ENCODE measurements at regions not wholly inside any gene's neighbourhood (a gene's known extent, or its start where the extent isn't known, plus 50 kb on each side); places are given as distances from the start of the nearest gene placed in this dataset.

DNA sequence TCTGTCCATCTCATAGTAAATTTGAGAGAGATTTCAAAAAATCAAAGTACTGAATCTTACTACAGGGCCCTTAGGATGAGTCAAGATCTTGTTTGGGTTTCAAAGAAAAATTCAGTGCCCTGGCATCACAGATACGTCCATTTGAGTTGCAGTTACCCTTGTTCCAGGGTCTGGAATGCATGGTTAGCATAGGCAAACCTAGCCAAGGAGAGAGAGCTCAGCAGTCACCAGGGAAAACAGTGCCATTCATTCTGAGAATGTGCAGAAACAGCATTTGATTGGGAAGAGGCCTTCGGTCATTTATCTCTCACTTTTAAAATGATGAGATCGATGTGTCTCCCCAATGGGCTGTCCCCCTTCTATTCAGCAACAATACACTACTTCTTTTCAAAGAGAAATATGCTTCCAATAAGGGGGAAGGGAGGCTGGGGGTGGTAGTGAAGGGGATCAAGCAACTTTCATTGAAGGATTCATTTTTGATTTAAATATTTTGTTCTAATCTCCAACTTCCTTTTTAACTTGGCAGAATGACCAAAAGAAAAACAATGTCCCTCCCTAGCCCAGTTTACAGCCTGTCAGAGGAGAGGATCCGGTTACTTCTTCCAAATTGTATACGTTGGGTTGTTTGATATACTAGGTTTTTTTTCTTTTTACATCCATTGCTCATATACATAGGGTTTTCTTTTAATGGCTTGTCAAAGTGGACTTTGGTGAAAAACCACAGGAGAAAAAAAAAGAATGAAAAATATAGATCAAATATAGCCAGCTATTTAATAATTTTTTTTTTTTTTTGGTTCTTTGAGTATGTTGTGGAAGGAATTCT is 491.1 kb downstream of the CCDC171 start:
- TF ChIP-seq, protein P1, sequence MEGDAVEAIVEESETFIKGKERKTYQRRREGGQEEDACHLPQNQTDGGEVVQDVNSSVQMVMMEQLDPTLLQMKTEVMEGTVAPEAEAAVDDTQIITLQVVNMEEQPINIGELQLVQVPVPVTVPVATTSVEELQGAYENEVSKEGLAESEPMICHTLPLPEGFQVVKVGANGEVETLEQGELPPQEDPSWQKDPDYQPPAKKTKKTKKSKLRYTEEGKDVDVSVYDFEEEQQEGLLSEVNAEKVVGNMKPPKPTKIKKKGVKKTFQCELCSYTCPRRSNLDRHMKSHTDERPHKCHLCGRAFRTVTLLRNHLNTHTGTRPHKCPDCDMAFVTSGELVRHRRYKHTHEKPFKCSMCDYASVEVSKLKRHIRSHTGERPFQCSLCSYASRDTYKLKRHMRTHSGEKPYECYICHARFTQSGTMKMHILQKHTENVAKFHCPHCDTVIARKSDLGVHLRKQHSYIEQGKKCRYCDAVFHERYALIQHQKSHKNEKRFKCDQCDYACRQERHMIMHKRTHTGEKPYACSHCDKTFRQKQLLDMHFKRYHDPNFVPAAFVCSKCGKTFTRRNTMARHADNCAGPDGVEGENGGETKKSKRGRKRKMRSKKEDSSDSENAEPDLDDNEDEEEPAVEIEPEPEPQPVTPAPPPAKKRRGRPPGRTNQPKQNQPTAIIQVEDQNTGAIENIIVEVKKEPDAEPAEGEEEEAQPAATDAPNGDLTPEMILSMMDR (IDR thresholded peaks at IDR 0.05; ENCODE audit: extremely low read depth, missing control alignments) = no peak
- no peak for DNase-seq (ENCODE audit: low spot score)

DNA sequence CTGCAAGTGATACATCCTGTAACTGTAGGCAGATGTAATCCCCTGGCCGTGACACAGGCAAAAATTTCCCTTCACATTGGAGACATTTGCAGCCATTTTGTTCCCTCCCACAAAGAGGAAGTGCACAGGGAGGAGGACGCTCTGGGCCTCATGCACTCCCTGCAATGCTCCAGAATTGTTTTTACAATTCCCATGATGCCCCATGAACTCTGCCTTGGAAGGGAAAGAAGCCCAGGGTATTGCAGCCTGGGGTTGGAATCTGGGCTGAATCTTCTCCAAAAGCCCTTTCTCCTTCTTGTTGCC is 491.7 kb downstream of the CCDC171 start:
- TF ChIP-seq, protein P1 (IDR thresholded peaks at IDR 0.05; ENCODE audit: extremely low read depth, missing control alignments) = no peak
- no peak for DNase-seq (ENCODE audit: low spot score)

DNA sequence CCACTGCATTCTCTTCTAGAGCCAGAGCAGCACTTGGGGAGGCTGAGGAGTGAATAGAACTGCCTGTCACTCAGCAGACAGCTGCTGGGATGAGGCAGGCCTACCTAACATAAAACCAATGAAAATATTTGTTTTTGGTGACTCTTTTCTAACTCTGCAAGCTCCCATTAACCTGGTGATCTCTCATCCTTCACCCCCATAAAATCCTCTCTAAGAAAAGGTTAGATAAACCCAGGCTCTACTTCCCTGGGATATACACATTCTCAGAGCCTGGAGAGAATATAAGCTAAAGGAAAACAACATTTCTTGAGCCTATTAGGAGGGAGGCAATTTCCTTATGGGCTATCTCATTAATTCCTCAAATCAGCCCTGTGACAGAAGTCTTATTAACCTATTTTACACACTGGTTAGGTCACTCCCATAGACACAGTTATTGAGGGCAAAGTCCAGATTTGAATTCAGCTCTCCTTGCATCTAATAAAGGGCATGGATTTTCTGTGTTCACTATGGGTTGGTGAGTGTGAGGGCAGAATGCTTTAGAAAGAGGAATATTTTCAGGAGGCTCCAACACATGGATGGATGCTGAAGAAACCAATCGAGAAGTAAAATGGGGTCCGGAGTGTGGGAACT is 492.9 kb downstream of the CCDC171 start:
- TF ChIP-seq, protein P1 (IDR thresholded peaks at IDR 0.05; ENCODE audit: extremely low read depth, missing control alignments) = no peak
- no peak for DNase-seq (ENCODE audit: low spot score)

DNA sequence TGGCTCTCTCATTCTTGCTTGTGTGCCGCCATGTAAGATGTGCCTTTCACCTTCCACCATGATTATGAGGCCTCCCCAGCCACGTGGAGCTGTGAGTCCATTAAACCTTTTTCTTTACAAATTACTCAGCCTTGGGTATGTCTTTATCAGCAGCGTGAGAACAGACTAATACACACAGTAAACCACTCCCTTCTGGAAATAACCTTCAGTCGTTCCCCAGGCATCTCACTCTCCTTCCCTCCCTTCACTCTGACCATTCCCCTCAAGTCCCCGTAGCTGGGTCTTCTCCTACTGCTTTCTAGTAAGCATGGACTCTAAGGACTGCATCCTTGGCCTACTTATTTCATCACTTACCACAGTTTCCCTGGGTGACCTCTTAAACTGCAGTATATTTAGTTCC is 493.9 kb downstream of the CCDC171 start:
- TF ChIP-seq, protein P1 (IDR thresholded peaks at IDR 0.05; ENCODE audit: extremely low read depth, missing control alignments) = no peak
- DNase-seq (ENCODE audit: low spot score) = no peak

DNA sequence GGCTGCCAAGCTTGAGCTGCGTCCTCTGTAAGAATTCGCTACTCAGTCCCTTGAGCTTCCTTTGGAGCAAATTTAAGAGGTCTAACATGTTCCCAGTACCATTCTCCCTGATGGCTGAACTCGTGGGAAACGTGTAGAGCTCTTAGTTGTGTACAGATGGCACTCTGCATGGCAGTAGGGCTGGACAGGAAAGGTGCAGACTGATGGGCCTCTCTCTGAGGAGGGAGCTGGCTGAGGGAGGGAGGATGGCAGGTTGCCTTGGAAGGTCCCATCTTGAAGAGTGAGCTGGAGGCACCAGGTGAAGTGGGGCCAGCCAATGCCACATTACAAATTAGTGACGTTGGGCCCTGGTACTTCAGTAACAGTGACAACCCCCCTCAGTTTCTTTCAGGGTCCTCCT is 495.3 kb downstream of the CCDC171 start:
- TF ChIP-seq, protein P1 (IDR thresholded peaks at IDR 0.05; ENCODE audit: extremely low read depth, missing control alignments) = no peak
- no peak for DNase-seq (ENCODE audit: low spot score)

DNA sequence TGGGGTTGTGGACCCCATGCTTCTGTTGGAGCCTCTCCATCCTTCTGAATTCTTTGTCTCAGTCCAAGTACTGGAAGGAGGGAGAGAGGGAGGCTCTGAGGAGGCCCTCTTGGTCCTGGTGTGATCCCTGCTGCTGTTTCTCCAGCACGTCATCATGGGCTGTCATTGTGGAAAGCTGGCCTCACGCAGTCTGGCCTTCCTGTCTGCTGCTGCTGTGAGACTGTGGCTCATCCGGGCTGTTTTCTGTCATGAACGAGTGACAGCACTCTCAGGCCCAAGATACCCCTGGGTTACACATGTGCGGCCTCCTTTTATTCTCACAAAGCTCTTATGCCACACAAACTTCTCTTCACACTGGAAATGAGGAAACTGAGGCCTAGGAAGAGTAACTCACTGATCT is 499.3 kb downstream of the CCDC171 start:
- TF ChIP-seq, protein P1 (IDR thresholded peaks at IDR 0.05; ENCODE audit: extremely low read depth, missing control alignments) = no peak
- no peak for DNase-seq (ENCODE audit: low spot score)

DNA sequence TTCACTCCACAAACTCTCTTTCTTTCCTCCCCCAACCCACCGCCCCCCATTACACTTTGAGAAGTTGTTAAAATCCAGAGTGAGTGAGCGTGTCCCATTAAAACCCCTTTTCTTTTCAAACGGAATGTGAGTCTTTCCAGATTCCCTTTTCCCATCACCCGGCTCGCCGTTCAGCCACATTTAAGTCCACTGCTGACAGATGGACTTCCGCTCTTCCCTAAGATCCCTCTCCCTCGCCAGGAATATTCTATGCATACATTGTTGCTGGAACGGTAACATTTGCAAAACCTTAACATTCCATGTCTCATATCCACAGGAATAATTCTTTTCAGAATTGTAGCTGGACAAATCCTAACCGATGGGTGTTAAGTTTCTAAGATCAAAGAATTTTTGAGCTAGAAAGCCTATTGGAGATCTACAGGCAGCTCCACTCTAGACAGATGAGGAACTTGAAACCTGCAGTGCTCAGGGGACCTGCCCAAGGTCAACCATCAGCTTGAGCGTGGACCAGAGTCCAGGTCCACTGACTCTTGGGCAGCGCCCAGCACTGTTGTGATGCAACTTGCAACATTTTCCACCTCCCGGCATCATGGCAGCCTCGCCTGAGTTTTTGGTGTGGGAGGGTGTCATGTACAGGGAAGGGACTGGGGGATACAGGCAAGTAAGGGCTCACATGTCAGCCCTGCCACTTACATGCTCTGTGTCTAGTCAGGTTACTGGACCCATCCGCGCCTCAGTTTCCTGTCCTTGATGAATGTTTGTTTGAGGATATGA is 500.1 kb downstream of the CCDC171 start:
- DNase-seq (ENCODE audit: low spot score) = no peak
- TF ChIP-seq, protein P1 (IDR thresholded peaks at IDR 0.05; ENCODE audit: extremely low read depth, missing control alignments) = no peak

All from GM20000 (cell line).